ENCODE measurements at regions not wholly inside any gene's neighbourhood (a gene's known extent, or its start where the extent isn't known, plus 50 kb on each side); places are given as distances from the start of the nearest gene placed in this dataset.

DNA sequence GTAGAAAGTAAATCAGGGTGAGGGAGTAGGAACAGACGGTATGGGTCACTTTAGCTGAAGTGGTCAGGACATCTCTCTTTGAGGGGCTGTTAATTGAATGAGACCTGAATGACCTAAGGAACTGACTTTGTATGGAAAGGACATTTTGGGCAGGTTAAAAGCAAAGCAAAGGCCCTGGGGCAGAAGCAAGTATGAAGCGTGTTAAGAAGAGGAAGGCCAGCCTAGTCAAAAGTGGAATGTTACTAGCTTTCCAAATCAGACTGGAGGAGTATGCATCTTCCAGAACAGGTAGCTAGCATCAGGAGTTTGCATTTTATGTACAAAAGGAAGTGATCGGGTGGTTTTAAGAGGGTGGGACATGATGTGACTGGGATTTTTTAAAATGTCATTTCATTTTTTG lies 70.9 kb upstream of the PCGF5 start:
- TF ChIP-seq, protein P1, sequence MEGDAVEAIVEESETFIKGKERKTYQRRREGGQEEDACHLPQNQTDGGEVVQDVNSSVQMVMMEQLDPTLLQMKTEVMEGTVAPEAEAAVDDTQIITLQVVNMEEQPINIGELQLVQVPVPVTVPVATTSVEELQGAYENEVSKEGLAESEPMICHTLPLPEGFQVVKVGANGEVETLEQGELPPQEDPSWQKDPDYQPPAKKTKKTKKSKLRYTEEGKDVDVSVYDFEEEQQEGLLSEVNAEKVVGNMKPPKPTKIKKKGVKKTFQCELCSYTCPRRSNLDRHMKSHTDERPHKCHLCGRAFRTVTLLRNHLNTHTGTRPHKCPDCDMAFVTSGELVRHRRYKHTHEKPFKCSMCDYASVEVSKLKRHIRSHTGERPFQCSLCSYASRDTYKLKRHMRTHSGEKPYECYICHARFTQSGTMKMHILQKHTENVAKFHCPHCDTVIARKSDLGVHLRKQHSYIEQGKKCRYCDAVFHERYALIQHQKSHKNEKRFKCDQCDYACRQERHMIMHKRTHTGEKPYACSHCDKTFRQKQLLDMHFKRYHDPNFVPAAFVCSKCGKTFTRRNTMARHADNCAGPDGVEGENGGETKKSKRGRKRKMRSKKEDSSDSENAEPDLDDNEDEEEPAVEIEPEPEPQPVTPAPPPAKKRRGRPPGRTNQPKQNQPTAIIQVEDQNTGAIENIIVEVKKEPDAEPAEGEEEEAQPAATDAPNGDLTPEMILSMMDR (IDR thresholded peaks at IDR 0.05), result no peak
- no peak for TF ChIP-seq POLR2A (IDR thresholded peaks at IDR 0.05)
- TF ChIP-seq EP300 (IDR thresholded peaks at IDR 0.05), result no peak

Data from tibial nerve (tissue), 4 donors.